ENCODE measurements at regions not wholly inside any gene's neighbourhood (a gene's known extent, or its start where the extent isn't known, plus 50 kb on each side); places are given as distances from the start of the nearest gene placed in this dataset.

DNA sequence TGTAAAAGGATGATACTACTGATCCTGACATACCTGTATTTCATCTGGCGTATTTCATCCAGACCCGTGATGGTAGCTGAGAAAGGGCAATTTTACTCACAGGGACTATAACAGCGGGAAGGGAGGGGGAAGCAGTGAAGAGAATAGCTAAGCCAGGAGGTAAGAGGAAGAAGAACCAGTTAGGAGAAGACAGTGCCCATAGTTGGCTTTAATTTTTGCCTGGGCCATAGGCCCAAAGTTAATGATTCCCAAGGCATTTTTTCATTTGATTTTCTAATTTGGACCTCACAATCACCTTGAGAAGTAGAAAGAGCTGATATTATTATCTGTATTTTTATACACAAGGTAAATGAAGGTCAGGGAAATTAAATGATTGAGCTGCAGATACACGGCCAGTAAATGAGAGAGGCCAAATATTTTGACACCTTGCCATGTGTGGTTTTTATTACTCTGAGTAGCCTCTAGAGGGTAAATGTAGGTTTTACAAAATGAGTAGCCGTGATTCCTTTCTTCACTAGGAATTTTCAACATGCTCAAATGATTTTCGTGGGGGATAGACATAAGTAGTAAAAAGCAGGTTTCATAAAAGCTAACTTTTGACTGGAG lies 382.2 kb downstream of the FUT8 start:
- DNase-seq (ENCODE audit: low read depth), result no peak

DNA sequence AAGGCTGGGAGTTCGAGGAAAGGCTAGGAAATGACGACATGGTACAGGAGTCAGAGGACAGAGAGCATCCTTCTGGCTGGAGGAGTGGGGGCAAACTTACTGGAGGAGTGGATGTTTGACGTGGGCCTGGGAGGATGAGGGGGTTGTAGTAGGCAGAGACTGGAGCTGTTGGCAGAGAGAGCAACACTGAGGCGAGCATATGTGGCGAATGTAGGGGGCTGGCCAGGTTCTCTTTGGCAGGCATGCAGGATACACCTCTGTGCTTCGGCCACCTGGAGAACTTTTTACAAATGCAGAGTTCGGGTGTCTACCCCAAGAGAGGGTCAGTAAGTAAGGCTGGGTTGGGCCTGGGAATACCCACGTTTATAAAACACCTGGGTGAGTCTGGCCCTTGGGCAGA lies 385.7 kb downstream of the FUT8 start:
- DNase-seq (ENCODE audit: low read depth), result no peak

DNA sequence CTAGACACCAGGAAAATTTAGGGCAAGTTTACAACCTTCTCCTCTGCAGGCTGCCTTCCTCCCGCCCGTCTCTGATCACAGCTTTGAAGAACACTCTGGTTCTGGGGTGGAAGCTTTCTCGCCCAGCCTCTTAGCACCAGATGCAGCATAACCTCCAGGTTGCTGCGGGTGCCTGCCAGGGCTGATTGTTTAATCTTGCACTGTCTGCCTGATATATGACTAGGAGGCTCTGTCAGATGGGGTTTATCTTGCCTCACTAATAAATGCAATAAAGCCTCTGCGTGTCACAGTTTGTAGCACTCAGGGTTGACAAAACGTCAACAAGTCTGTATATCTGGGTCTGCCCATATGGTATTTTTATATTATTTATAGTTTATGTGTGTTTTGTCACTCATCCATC lies 388.2 kb downstream of the FUT8 start:
- no peak for DNase-seq (ENCODE audit: low read depth)

DNA sequence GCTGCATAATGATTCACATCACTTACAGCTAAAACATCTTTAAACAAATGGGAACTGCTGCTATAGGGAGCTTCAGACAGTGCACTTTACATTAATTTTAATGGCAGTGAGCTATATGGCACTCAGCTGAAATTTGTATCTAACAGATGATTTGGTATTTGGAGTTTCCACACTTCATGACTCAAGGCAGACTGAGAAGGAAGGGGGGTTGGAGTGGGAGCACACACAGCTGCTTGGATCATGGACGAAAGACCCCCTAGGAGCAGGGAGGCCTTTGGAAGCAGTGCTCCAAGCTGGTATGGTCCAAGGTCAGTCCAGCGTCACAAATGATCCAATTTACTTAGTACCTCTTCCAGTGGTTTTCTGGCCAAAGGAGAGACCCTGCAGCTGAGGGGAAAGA lies 389.7 kb downstream of the FUT8 start:
- DNase-seq (ENCODE audit: low read depth), result no peak

DNA sequence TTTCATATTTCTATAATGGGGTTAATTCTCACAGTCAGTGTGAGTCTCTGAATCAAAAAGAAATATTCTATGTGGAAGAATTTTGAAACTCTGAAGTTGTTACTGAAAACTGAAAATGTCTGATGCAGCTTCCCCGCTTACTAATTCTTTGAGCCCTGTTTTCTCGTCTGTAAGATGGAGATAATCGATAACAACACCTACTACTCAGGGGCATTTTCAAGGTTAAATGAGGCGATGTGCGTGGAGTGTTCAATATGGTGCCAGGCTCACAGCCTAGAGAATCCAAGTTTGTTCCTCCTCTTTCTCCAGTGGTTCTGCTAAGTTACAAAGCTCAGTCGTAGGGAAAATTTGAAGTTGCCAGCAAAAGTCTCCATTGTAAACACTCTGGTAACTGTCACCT lies 391.4 kb downstream of the FUT8 start:
- no peak for DNase-seq (ENCODE audit: low read depth)

DNA sequence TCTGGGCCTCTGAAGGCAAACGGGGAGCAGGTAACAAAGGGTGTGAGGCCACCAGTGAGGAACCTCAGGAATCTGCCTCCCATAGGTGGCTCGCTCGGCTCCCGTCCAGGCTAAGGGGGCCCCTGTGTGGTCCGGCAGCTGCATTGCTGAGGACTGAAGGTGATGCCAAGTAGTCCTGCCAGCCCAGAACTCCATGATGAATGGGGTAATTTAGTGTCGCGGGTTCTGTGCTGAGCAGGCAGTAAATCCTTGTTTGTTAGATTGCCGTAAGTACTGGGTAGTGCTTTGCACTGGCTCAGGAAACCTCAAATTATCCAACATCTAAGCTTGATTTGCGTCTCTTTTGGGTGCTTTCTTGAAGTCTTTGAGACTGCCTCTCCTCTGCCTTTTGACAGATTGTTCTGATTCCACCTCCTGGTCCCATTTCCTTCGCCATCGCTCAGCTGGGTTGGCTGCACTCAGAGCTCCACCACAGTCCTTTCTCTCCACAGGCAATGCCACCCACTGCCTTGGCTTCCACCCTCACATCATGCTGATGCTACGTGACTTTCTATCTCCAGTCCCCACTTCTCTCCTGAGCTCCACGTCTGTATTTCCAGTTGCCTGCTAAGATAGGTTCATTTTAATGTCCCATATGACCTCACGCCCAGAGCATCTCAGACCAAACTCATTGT lies 392.0 kb downstream of the FUT8 start:
- DNase-seq (ENCODE audit: low read depth), result no peak

DNA sequence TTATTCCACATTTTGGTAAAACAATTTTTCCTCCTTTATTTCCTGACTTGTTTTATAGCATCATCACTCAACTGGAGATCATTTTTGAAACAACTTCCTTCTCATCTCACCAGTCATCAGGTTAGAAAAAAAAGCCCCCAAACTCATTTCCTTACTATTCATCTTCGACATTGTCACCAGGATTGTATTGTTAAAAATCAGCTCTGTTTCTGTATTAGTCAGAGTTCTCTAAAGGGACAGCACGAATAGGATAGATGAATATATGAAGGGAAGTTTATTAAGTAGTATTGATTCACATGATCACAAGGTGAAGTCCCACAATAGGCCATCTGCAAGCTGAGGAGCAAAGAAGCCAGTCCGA lies 392.6 kb downstream of the FUT8 start:
- DNase-seq (ENCODE audit: low read depth), result no peak

DNA sequence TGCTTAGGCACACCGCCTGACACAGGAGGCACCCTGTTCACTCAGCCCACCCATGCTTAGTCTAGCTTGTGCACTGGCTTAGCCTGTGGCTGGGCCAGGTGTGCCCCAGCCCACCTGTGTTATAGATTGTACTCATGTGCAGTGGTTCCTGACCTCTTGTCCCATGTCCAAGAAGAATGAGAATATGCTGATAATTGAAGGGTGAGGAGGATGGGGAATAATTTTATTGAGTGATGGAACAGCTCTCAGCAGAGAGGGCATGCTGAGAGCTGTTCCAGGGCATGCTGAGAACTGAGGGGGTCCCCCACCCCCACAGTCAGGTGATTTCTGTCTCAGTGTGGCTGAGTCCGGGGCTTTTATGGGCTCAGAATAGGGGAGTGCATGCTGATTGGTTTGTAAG lies 395.9 kb downstream of the FUT8 start:
- DNase-seq (ENCODE audit: low read depth), result no peak

DNA sequence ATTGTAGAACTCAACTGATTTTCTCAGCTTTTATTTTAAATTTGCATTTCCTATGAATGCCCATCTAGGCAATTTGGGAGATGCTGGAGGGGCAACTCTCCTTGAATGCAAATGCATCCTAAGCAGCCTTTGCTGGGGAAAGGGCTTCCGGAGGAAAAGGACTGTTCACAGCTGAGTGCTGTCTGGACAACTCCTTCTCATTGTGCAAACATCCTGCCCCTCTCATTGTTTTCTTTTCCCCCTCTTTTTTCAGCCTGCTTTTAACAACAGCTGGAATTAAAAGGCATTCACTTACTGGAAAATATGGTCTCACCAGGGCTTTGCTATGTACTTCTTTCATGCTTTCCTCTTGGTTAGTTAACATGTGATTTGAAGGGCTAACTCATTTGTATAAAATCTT lies 397.8 kb downstream of the FUT8 start:
- no peak for DNase-seq (ENCODE audit: low read depth)

DNA sequence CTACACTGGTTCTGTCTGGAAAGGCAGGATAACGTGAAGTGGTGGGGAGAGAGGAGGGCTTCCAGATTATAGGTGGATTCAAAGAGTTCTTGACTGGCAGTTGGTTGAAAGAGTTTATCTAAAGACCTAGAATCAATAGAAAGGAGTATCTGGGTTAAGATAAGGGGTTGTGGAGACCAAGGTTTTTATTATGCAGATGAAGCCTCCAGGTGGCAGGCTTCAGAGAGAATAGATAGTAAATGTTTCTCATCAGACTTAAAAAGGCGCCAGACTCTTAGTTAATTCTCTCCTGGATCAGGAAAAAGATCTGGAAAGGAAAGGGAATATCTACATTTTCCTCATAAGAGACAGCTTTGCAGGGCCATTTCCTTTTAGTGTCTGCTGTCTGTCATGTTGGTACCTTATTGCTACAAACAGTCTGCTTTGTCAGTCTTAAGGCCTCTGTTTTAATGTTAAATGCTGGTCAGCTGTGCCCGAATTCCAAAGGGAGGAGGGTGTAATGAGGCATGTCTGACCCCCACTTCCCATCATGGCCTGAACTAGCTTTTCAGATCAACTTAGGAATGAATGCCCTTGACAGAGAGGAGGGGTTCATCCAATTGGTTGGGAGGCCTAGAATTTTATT lies 401.3 kb downstream of the FUT8 start:
- no peak for DNase-seq (ENCODE audit: low read depth)

DNA sequence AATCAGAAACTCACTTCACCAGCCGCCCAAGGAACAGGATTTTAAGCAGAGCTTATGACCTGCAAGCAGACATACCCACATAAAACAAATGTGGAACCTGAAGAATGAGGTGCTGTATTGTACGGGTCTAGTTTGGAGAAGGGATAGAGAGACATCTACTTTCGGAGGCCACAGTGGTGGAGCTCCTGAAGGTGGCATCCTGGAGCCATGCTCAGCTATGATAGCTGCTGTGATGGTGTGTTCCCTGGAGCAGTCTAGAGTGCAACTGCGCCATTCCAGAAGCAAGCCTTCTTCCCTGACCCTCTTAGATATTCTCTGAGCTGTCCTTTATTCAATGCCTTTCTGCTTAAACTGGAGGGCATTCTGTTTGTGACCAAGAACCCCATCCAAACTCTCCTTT lies 402.6 kb downstream of the FUT8 start:
- no peak for DNase-seq (ENCODE audit: low read depth)

DNA sequence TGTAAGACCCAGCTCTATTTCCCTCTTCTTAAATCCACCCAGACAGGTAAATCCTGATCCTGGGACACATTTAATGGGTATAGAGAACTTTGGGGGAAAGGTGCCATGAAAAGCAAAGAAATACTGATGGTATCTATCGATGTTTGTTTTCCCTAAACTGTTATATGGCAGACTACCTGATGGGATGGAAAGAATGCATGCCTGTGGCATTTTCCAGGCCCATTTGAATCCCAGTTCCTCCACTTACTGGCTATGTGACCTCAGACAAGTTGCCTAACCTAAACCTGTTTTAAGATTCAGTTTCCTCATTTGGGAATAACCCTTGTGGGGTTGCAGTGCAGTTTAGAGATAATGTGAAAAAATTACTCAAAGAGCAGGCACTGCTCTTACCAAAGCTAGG lies 404.5 kb downstream of the FUT8 start:
- no peak for DNase-seq (ENCODE audit: low read depth)

DNA sequence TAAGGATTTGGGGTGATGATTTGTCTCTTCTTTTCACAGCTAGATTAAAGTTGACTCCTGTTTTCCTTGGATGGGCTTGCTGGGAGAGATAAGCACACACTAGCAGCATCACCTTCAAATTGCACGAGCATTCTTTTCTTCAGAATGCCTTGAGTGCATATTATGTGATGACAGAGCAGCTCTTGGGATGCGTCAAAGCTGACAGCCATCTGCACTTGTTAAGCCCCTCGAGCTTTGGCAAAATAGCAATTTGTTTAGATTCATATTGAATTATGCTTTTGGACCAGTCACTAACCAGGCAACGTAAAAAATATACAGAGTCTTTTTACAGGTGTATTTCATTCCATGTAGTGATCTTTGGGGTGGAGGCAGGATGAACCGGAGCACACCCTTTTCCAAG lies 407.0 kb downstream of the FUT8 start:
- no peak for DNase-seq (ENCODE audit: low read depth)

DNA sequence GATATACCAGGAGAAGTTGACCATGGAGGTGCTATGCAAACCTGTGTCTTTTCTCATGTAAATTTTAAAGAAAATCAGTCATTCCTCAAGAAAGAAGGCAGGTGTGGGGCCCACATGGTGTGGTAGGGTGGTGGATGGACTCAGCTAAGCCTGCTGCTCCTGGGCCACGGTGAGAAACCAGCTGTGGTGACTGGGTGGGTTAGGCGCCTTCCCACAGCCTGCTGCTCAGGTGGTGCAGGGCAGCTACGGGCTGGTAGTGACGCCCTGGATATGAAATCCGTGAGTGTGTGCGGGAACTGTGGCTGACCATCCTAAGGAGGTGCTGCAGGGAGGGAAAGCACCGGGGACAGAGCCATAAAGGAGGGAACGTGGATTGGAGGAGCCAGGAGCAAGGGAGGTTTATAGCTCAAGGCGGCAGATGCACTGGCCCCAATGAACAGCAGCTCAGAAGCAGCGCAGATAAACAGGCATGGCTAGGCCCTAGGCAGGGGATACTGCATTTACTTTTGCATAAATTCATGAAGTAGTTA lies 408.8 kb downstream of the FUT8 start:
- DNase-seq (ENCODE audit: low read depth), result no peak

DNA sequence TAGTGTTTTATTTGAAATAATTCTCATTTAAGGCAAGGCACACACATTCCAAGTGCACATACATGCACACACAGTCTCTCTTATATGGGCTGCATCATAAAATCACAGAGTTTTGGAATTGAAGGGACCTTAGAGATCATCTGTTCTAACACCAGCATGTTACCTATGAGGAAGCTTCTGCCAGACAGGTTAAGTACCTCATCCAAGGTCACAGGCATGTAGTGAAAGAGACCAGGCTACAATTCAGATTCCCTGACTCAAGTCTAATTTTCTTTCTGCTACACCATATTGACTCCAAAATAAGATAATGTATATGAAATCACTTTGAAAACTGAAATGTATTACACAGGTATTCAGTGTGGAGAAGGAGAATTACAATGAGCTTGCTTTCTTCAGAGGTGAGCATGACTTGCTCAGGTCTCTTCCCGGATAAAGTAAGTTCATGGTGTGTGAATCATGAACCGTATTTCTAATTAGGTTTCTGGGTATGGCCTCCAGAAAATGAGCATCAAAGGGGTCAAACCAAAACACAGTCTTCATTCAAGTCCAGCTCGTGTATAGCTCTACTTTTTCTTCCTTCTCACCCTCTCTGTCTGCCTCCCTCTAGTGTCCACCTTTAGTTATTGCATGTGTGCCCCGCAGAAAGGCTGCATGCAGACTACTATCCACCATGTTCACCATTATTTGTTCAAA lies 411.9 kb downstream of the FUT8 start:
- peak; percentile 59 for DNase-seq (ENCODE audit: low read depth)

DNA sequence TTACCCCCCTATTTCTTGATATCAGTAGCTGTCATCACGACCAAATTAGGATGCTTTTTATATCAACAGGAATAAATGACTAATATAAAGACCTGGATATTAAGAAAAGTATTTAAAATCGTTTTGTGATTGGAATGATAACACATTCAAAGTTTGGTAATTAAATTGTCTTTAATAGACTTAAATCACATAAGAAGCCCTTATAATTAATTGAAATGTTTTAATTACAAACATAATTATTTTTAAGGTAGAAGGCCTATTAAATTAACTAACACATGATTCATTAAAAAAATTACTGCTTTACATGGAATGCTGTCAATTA lies 412.4 kb downstream of the FUT8 start:
- DNase-seq (ENCODE audit: low read depth), result no peak

DNA sequence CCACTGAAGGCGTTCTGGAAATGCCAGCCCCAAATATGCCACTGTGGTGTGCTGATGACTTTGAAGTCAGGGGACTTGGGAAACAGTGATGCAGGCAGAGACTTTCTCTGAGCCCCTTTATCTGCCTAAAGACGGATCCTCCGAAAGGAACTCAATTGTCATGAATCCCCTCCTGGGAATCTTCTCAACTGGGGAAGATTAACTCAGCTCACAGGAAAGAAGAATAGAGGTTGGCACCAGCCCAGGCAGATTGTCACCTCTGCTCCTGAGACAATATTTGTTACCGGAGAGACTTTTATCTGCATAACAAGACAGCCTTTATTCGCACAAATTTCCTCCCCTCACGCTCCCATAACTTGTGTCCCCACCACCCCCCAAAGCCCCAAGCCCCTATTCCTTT lies 414.4 kb downstream of the FUT8 start:
- DNase-seq (ENCODE audit: low read depth), result no peak

DNA sequence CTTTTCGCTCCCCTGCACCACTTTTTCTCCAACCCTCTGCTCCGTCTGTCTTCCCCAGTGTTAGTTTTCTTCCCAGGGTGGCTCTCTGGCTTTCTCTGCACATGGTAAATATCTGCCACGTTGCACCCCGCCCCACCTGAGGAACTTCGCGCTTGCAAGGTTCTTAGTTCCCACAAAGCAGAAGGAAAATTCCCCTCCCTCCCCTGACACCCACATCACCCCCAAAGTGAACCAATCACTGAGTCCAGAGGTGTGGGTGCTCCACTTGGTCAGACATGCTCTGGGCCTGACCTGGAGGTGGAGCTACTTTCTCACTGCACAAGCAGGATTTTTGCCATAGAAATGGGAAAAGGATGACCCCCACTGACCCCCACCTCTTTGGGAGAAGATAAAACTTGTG lies 415.0 kb downstream of the FUT8 start:
- no peak for DNase-seq (ENCODE audit: low read depth)

DNA sequence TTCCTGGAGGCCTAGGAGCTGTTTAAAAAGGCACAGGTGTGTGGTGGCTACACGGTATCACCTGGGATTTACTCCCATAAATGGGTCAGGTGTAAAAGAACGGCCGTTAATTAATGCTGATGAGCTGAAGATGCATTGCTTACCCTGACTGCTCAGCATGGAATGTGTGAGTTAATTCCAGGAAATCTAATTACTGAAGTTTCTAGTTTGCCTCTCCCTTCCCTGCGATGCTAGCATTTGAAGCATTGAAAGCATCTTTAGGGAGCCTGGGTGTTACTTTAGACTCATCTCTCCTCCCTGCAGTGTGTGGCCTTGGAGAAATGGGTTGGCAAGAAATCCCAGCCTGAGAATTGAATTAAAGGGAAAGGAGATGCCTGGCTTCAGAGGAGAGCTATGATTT lies 415.9 kb downstream of the FUT8 start:
- no peak for DNase-seq (ENCODE audit: low read depth)

DNA sequence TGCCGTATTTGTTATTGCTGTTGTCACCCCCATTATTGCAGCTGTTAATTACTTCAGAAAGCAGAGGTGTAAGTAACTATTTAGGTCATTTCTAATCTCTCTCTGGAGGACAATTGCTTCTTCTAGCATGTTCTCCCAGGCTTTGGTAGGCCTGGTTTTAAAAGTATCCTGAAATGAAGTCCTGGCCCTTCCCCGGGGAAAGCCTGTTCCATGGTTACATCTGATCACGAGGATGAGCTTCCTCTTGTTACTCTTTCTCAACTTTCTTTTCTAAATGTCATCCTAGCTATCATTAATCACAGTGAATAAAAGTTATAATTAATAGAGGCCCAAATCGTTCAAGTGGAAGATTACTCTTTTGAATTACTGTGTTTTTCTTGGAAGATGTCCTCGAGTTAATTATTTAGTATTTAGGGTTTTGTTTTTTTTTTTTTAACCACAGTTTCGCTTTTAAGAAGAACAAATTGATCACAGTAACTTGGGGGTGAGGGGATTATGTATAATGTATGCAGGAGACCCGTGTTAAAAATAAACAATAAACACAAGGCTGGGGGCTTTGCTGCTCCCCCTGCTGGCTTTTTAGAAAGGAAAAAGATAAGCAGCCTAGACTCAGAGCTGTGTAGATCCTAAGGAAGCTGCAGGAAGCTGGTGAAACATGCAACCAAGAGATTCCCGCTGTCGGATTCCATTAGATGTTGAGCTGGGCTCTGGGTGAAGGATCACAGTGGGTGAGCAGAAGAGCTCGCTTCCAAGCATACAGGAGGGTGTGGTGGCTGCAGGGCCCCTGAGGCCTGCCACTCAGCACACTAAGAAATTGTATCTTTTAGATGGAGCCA lies 420.1 kb downstream of the FUT8 start:
- DNase-seq (ENCODE audit: low read depth), result peak; percentile 61

DNA sequence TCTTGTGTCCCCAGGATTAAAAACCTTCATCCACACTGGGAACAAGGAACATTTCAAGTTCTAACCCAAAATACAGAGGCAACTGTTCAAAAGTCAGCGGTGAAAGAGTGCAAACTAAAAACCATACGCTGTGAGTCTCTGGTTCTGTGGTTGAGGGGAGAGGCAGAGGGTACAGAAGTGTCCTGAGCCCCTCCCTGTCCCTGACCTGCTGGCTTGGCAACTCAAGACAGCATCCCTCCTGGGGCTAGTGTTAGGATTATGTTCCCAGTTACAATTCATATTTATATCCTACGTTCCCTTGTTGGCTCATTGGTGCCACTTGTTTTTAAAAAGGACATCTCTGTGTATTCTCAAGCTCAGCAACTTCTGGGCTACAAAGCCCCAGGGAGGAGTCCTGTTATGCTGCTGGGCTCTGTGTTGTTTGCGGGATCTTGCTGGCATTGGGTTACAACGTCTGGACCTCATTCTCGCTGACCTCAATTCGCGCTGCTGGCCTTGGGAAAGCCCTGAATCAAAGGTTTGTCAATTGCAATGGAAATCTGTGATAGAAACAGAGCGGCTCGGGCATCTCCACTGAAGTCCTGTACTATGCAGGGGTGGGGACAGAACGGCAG lies 420.8 kb downstream of the FUT8 start:
- peak; percentile 80 for DNase-seq (ENCODE audit: low read depth)

DNA sequence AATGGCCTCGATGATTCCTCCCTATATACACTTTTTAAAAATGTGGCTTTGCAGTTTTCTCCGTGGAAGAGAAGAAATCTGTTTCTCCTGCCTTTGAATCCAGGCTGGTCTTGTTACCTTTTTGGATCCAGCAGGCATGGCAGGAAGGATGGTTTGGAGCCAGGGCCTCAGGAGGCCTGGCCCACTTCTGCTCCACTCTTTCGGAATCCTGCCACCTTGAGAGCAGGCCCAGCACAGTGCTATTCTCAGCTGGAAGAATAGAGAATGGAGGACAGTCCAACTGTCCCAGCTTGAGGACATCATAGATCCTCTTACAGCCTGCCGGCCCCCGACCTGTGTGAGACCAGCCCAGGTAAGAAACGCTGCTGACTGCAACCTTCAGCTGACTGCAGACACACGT lies 421.5 kb downstream of the FUT8 start:
- DNase-seq (ENCODE audit: low read depth), result no peak

Measured in fibroblast of gingiva (primary cell).